OCI-LY3 (cell line): ENCODE measurements at regions not wholly inside any gene's neighbourhood (a gene's known extent, or its start where the extent isn't known, plus 50 kb on each side); places are given as distances from the start of the nearest gene placed in this dataset.

ENCODE experiments used
- EZH2phosphoT487 ChIP-seq: fragments of 200-600 bp; shearing (Covaris generic); IDR thresholded peaks from 2 replicates; pipeline ENCODE4 v1.6.1; 2018; ENCODE audit warnings: antibody characterized with exemption, mixed run types, low read depth
- TF ChIP-seq, protein P1 (sequence below): fragments of 200-600, 300-600 bp; sonication (generic); IDR thresholded peaks from 2 replicates; pipeline ENCODE4 v1.5.1; 2014; ENCODE audit warnings: antibody characterized with exemption, low read length, low read depth

- TF ChIP-seq, protein P1, sequence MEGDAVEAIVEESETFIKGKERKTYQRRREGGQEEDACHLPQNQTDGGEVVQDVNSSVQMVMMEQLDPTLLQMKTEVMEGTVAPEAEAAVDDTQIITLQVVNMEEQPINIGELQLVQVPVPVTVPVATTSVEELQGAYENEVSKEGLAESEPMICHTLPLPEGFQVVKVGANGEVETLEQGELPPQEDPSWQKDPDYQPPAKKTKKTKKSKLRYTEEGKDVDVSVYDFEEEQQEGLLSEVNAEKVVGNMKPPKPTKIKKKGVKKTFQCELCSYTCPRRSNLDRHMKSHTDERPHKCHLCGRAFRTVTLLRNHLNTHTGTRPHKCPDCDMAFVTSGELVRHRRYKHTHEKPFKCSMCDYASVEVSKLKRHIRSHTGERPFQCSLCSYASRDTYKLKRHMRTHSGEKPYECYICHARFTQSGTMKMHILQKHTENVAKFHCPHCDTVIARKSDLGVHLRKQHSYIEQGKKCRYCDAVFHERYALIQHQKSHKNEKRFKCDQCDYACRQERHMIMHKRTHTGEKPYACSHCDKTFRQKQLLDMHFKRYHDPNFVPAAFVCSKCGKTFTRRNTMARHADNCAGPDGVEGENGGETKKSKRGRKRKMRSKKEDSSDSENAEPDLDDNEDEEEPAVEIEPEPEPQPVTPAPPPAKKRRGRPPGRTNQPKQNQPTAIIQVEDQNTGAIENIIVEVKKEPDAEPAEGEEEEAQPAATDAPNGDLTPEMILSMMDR: no peak
- no peak for TF ChIP-seq EZH2phosphoT487
These were observed 170.8 kb downstream of the SNAPC1 start for GRCh38 chr14:61932974-61933373.
